ENCODE measurements at regions not wholly inside any gene's neighbourhood (a gene's known extent, or its start where the extent isn't known, plus 50 kb on each side); places are given as distances from the start of the nearest gene placed in this dataset.

GRCh38 chr2:176652300-176653182, 383.3 kb downstream of the MTX2 start:
- peak; percentile 76 to 77 for DNase-seq

- DNase-seq = peak; percentile 55 to 70
Observed at GRCh38 chr2:176653479-176654443, 384.5 kb downstream of the MTX2 start.

GRCh38 chr2:176656038-176656775, 387.0 kb downstream of the MTX2 start:
- no peak for DNase-seq

- no peak for DNase-seq
Observed at GRCh38 chr2:176656776-176657140, 387.5 kb downstream of the MTX2 start.

GRCh38 chr2:176657393-176657792, 388.2 kb downstream of the MTX2 start:
- no peak for DNase-seq

- no peak for DNase-seq
Observed at GRCh38 chr2:176658708-176659107, 389.5 kb downstream of the MTX2 start.

- DNase-seq = no peak
Observed at GRCh38 chr2:176662753-176663152, 393.5 kb downstream of the MTX2 start.

GRCh38 chr2:176664478-176664877, 395.2 kb downstream of the MTX2 start:
- DNase-seq = no peak

GRCh38 chr2:176665086-176665485, 395.8 kb downstream of the MTX2 start:
- DNase-seq = no peak

GRCh38 chr2:176668912-176669311, 399.7 kb downstream of the MTX2 start:
- no peak for DNase-seq

GRCh38 chr2:176669398-176670174, 400.3 kb downstream of the MTX2 start:
- no peak for DNase-seq

GRCh38 chr2:176675271-176675949, 406.2 kb downstream of the MTX2 start:
- no peak for DNase-seq

- DNase-seq = peak in 1 of 2 experiments; percentile 31
Observed at GRCh38 chr2:176677746-176678265, 408.6 kb downstream of the MTX2 start.

- no peak for DNase-seq
Observed at GRCh38 chr2:176678571-176678970, 409.3 kb downstream of the MTX2 start.

GRCh38 chr2:176679061-176679669, 409.9 kb downstream of the MTX2 start:
- no peak for DNase-seq

- DNase-seq = no peak
Observed at GRCh38 chr2:176680916-176681516, 411.8 kb downstream of the MTX2 start.

GRCh38 chr2:176681584-176682115, 412.4 kb downstream of the MTX2 start:
- DNase-seq = no peak

- DNase-seq = no peak
Observed at GRCh38 chr2:176682278-176682677, 413.0 kb downstream of the MTX2 start.

GRCh38 chr2:176683618-176684111, 414.4 kb downstream of the MTX2 start:
- no peak for DNase-seq

GRCh38 chr2:176685908-176686307, 416.7 kb downstream of the MTX2 start:
- no peak for DNase-seq

All from NCI-H1930 (cell line).